ENCODE measurements at regions not wholly inside any gene's neighbourhood (a gene's known extent, or its start where the extent isn't known, plus 50 kb on each side); places are given as distances from the start of the nearest gene placed in this dataset.

DNA sequence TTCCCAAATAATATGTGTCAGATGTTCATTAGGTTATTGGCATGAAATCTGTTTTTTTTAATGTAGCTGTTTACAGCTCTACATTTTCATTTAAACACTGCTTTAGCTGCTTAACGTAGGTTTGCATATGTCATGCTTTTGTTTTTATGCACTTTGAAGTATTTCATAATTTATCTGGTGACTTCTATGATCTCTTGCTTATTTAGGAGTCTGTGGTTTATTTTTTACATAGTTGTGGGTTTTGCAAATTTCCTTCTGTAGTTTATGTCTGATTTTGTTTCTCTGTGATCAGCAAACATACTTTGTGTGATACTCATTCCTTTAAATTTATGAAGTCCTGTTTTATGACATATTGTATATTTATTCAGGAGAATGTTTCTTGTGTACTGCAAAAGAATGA lies 606.5 kb upstream of the PFKP start:
- TF ChIP-seq EZH2phosphoT487 (conservative IDR thresholded peaks at IDR 0.05; ENCODE audit: low read length): no peak
- TF ChIP-seq, protein P1, sequence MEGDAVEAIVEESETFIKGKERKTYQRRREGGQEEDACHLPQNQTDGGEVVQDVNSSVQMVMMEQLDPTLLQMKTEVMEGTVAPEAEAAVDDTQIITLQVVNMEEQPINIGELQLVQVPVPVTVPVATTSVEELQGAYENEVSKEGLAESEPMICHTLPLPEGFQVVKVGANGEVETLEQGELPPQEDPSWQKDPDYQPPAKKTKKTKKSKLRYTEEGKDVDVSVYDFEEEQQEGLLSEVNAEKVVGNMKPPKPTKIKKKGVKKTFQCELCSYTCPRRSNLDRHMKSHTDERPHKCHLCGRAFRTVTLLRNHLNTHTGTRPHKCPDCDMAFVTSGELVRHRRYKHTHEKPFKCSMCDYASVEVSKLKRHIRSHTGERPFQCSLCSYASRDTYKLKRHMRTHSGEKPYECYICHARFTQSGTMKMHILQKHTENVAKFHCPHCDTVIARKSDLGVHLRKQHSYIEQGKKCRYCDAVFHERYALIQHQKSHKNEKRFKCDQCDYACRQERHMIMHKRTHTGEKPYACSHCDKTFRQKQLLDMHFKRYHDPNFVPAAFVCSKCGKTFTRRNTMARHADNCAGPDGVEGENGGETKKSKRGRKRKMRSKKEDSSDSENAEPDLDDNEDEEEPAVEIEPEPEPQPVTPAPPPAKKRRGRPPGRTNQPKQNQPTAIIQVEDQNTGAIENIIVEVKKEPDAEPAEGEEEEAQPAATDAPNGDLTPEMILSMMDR (IDR thresholded peaks at IDR 0.05; ENCODE audit: insufficient read depth, low read length, poor library complexity, severe bottlenecking): no peak
- no peaks in the 10 kb centered on the region for H3K9me2 ChIP-seq (replicated peaks; ENCODE audit: insufficient read depth, low read length)
- no peaks in the 10 kb centered on the region for H3K9me3 ChIP-seq (ENCODE audit: insufficient read depth, low read length)
- H3K4me2 ChIP-seq (ENCODE audit: low read depth, low read length, poor library complexity, severe bottlenecking): no peak overlapping the region
- H3K27me3 ChIP-seq (ENCODE audit: low read length): no peaks in the 10 kb centered on the region
- H3K4me3 ChIP-seq (ENCODE audit: insufficient read depth, low read length, poor library complexity, severe bottlenecking): no peak overlapping the region
- H3F3A ChIP-seq (ENCODE audit: insufficient read depth): no peaks in the 10 kb centered on the region
- no peaks in the 10 kb centered on the region for H3K79me2 ChIP-seq (ENCODE audit: insufficient read depth, low read length)
- no peak overlapping the region for H3K9ac ChIP-seq (ENCODE audit: low read length)
- H2AFZ ChIP-seq (ENCODE audit: low read depth, low read length, severe bottlenecking): no peak overlapping the region
- no peaks in the 10 kb centered on the region for H3K36me3 ChIP-seq (ENCODE audit: low read length)
- no peaks in the 10 kb centered on the region for H4K20me1 ChIP-seq (ENCODE audit: low read depth, low read length)
- no peak overlapping the region for H3K27ac ChIP-seq (ENCODE audit: low read depth, low read length)

DNA sequence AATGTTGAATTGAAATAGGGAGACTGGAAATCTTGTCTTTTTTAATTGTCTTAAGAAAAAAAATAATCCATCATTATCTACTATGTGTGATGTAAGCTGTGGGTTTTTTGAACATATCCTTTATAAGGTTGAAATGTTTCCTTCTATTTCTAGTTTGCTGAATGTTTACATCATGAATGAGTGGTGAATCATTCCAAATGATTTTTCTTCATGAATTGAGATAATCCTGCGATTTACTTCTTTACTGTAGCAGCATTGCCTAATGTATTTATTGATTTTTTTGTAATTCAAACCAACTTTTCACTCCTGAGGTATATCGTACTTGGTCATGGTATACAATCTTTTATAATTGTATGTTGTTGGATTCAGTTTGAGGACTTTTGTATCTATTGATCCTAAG lies 607.6 kb upstream of the PFKP start:
- no peak overlapping the region for H3K9ac ChIP-seq (ENCODE audit: low read length)
- no peaks in the 10 kb centered on the region for H3K36me3 ChIP-seq (ENCODE audit: low read length)
- no peaks in the 10 kb centered on the region for H3K27me3 ChIP-seq (ENCODE audit: low read length)
- H3K27ac ChIP-seq (ENCODE audit: low read depth, low read length): no peak overlapping the region
- no peak overlapping the region for H3K4me3 ChIP-seq (ENCODE audit: insufficient read depth, low read length, poor library complexity, severe bottlenecking)
- H2AFZ ChIP-seq (ENCODE audit: low read depth, low read length, severe bottlenecking): no peak overlapping the region
- TF ChIP-seq, protein P1 (IDR thresholded peaks at IDR 0.05; ENCODE audit: insufficient read depth, low read length, poor library complexity, severe bottlenecking): no peak
- TF ChIP-seq EZH2phosphoT487 (conservative IDR thresholded peaks at IDR 0.05; ENCODE audit: low read length): no peak
- H3K4me2 ChIP-seq (ENCODE audit: low read depth, low read length, poor library complexity, severe bottlenecking): no peak overlapping the region
- no peaks in the 10 kb centered on the region for H3F3A ChIP-seq (ENCODE audit: insufficient read depth)
- no peaks in the 10 kb centered on the region for H3K9me3 ChIP-seq (ENCODE audit: insufficient read depth, low read length)
- no peaks in the 10 kb centered on the region for H4K20me1 ChIP-seq (ENCODE audit: low read depth, low read length)
- H3K9me2 ChIP-seq (replicated peaks; ENCODE audit: insufficient read depth, low read length): no peaks in the 10 kb centered on the region
- no peaks in the 10 kb centered on the region for H3K79me2 ChIP-seq (ENCODE audit: insufficient read depth, low read length)

DNA sequence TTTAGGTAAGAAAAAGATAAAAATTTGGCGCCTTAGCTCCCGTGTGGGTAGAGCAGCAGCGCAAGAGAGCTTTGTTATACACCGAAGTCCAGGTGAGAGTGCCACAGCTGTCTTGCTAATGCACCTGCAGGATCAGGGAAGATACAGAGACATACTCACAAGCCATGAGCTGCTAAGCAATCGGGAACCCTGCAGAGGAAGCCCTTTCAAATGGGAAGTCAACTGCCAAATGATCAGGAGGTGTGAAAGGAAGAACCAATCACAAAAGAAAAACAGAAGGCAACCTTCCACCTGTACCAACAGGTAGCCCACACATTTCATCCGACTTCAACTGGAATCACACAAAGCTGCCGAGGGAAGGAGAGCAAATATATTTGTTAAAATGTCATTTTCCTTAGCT lies 610.5 kb upstream of the PFKP start:
- Histone ChIP-seq H3K27me3 (ENCODE audit: low read length) (no peaks in the 10 kb centered on the region), H3K27ac (ENCODE audit: low read depth, low read length) (no peak overlapping the region), H3K4me3 (ENCODE audit: insufficient read depth, low read length, poor library complexity, severe bottlenecking) (no peak overlapping the region), H3K9me2 (replicated peaks; ENCODE audit: insufficient read depth, low read length) (no peaks in the 10 kb centered on the region), H4K20me1 (ENCODE audit: low read depth, low read length) (no peaks in the 10 kb centered on the region), H2AFZ (ENCODE audit: low read depth, low read length, severe bottlenecking) (no peak overlapping the region), H3K79me2 (ENCODE audit: insufficient read depth, low read length) (no peaks in the 10 kb centered on the region), H3K9ac (ENCODE audit: low read length) (no peak overlapping the region), H3K4me2 (ENCODE audit: low read depth, low read length, poor library complexity, severe bottlenecking) (no peak overlapping the region), H3K36me3 (ENCODE audit: low read length) (no peaks in the 10 kb centered on the region), H3K9me3 (ENCODE audit: insufficient read depth, low read length) (no peaks in the 10 kb centered on the region), H3F3A (ENCODE audit: insufficient read depth) (no peaks in the 10 kb centered on the region)
- TF ChIP-seq EZH2phosphoT487 (conservative IDR thresholded peaks at IDR 0.05; ENCODE audit: low read length): no peak
- TF ChIP-seq, protein P1 (IDR thresholded peaks at IDR 0.05; ENCODE audit: insufficient read depth, low read length, poor library complexity, severe bottlenecking): no peak

DNA sequence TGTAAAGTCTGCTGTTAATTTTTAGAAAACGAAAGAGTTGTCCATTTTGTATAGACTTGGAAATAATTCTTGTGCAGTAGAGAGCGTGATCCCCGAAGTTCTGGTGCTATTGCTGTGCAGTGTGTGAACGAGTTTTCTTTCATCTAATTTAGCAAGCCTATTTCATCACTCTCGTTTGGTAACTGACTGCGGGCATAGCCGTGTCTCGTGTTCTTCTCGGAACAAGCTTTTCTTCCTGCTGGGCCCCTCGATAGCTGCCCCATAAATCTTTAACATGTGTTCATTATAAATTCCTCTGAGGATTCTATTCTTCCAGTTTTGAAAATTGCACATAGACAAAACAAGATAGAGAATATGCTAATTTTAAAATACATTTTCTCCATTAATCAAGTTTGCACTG lies 622.0 kb upstream of the PFKP start:
- H4K20me1 ChIP-seq (ENCODE audit: low read depth, low read length): no peaks in the 10 kb centered on the region
- TF ChIP-seq EZH2phosphoT487 (conservative IDR thresholded peaks at IDR 0.05; ENCODE audit: low read length): no peak
- TF ChIP-seq, protein P1 (IDR thresholded peaks at IDR 0.05; ENCODE audit: insufficient read depth, low read length, poor library complexity, severe bottlenecking): no peak
- no peak overlapping the region for H3K4me3 ChIP-seq (ENCODE audit: insufficient read depth, low read length, poor library complexity, severe bottlenecking)
- H3K79me2 ChIP-seq (ENCODE audit: insufficient read depth, low read length): no peaks in the 10 kb centered on the region
- no peaks in the 10 kb centered on the region for H3K9me2 ChIP-seq (replicated peaks; ENCODE audit: insufficient read depth, low read length)
- no peaks in the 10 kb centered on the region for H3K27me3 ChIP-seq (ENCODE audit: low read length)
- H3F3A ChIP-seq (ENCODE audit: insufficient read depth): no peaks in the 10 kb centered on the region
- no peak overlapping the region for H3K27ac ChIP-seq (ENCODE audit: low read depth, low read length)
- H3K9me3 ChIP-seq (ENCODE audit: insufficient read depth, low read length): no peaks in the 10 kb centered on the region
- H3K9ac ChIP-seq (ENCODE audit: low read length): no peak overlapping the region
- H2AFZ ChIP-seq (ENCODE audit: low read depth, low read length, severe bottlenecking): no peak overlapping the region
- H3K4me2 ChIP-seq (ENCODE audit: low read depth, low read length, poor library complexity, severe bottlenecking): no peak overlapping the region
- no peaks in the 10 kb centered on the region for H3K36me3 ChIP-seq (ENCODE audit: low read length)

Data from SU-DHL-6 (cell line).